H1 (cell line): ENCODE measurements at regions not wholly inside any gene's neighbourhood (a gene's known extent, or its start where the extent isn't known, plus 50 kb on each side); places are given as distances from the start of the nearest gene placed in this dataset.
"Not testable (repeated sequence)": the region's sequence is repeated elsewhere in the genome, so short reads cannot be mapped to it uniquely, and the experiment has no call there.

Experiments used
- CTCF ChIA-PET: fragments of 300-600 bp; sonication (Branson Sonifier 250); formaldehyde crosslinking; loops from one replicate; lab custom pipeline; 2021; ENCODE audit not compliant: partially characterized antibody; lab: Charles Lee
- POLR2A ChIA-PET: fragments of 300-600 bp; sonication (Branson Sonifier 250); formaldehyde crosslinking; loops from one replicate; lab custom pipeline; 2021; ENCODE audit warnings: inconsistent platforms; ENCODE audit not compliant: partially characterized antibody; lab: Charles Lee
- DNase-seq, 2 experiments: peaks; one replicate each; pipeline versions ENCODE4 v3.0.0 to v3.0.0-alpha.2; 2010 to 2022; ENCODE audit warnings: low spot score in 2 of 2, low read depth in 1 of 2, mixed read lengths in 1 of 2
- FAIRE-seq: peaks from 2 replicates; lab custom pipeline; 2011; peaks lifted over from hg19 to GRCh38; lab: Jason Lieb, UNC
- H2AFZ ChIP-seq: 2 replicates; pipeline ENCODE4 v1.8.1; 2012; ENCODE audit warnings: low read length, inconsistent platforms
- H2AK5ac ChIP-seq: 2 replicates; pipeline ENCODE4 v1.6.1; 2013; ENCODE audit warnings: low read depth, low read length
- H2BK120ac ChIP-seq: replicated peaks from 2 replicates; pipeline ENCODE3; 2013; ENCODE audit warnings: low read depth, low read length, inconsistent platforms
- H2BK12ac ChIP-seq: 2 replicates; pipeline ENCODE4 v1.6.1; 2013; ENCODE audit warnings: low read depth, low read length
- H2BK15ac ChIP-seq: 2 replicates; pipeline ENCODE4 v1.6.1; 2013; ENCODE audit warnings: low read length
- H2BK20ac ChIP-seq: 2 replicates; pipeline ENCODE4 v1.6.1; 2013; ENCODE audit warnings: low read length
- H2BK5ac ChIP-seq: 2 replicates; pipeline ENCODE4 v1.6.1; 2013; ENCODE audit warnings: low read depth, low read length
- H3K14ac ChIP-seq: 2 replicates; pipeline ENCODE4 v1.6.1; 2013; ENCODE audit warnings: inconsistent platforms; ENCODE audit not compliant: insufficient read length
- H3K18ac ChIP-seq: 2 replicates; pipeline ENCODE4 v1.6.1; 2013; ENCODE audit warnings: low read length; ENCODE audit errors: extremely low read depth
- H3K23ac ChIP-seq: 2 replicates; pipeline ENCODE4 v1.6.1; 2013; ENCODE audit warnings: inconsistent platforms; ENCODE audit not compliant: insufficient read length
- H3K23me2 ChIP-seq: 2 replicates; pipeline ENCODE4 v1.6.1; 2013; ENCODE audit warnings: low read depth, low read length
- H3K27ac ChIP-seq: 2 replicates; pipeline ENCODE4 v1.6.1; 2011; ENCODE audit warnings: low read depth, low read length, inconsistent platforms
- H3K27me3 ChIP-seq, 4 experiments: replicated peaks in 1 of 4; 1 replicate in 1 of 4; 2 replicates in 3 of 4; pipeline versions ENCODE4 v1.6.1 to v1.8.1; 2011 to 2013; ENCODE audit warnings: low read length in 3 of 4, mild to moderate bottlenecking in 3 of 4, inconsistent platforms in 2 of 4, mixed read lengths in 2 of 4, moderate library complexity in 1 of 4; ENCODE audit not compliant: control insufficient read depth in 3 of 4, insufficient read depth in 3 of 4; ENCODE audit errors: extremely low read depth in 1 of 4
- H3K36me3 ChIP-seq, 4 experiments: 2 replicates each; pipeline versions ENCODE4 v1.6.1 to v1.8.1; 2011 to 2013; ENCODE audit warnings: mild to moderate bottlenecking in 4 of 4, low read length in 3 of 4, moderate library complexity in 2 of 4, control low read depth in 1 of 4, inconsistent platforms in 1 of 4; ENCODE audit not compliant: insufficient read depth in 4 of 4, control insufficient read depth in 2 of 4
- H3K4ac ChIP-seq: replicated peaks from 2 replicates; pipeline ENCODE3; 2013; ENCODE audit warnings: low read length, low read depth, mixed read lengths, inconsistent platforms; ENCODE audit not compliant: insufficient read length
- H3K4me1 ChIP-seq, 4 experiments: replicated peaks in 1 of 4; 1 replicate in 1 of 4; 2 replicates in 3 of 4; pipeline versions ENCODE4 v1.6.1 to v1.8.1; 2011 to 2013; ENCODE audit warnings: low read length in 3 of 4, inconsistent platforms in 2 of 4, mixed read lengths in 1 of 4; ENCODE audit not compliant: insufficient read depth in 4 of 4, control insufficient read depth in 3 of 4
- H3K4me2 ChIP-seq, 2 experiments: 2 replicates each; pipeline versions ENCODE4 v1.6.1 to v1.8.1; 2011 to 2013; ENCODE audit warnings: low read depth in 2 of 2, low read length in 2 of 2, control low read depth in 1 of 2, inconsistent platforms in 1 of 2, mild to moderate bottlenecking in 1 of 2; ENCODE audit not compliant: insufficient read depth in 1 of 2
- H3K4me3 ChIP-seq, 4 experiments: fragments of 200-600, 300-600 bp in 1 of 4; sonication (generic), shearing (Covaris generic), sonication (Bioruptor Twin) in 1 of 4; 2 replicates each; pipeline versions ENCODE4 v1.5.1 to v1.8.1; 2011 to 2016; ENCODE audit warnings: low read length in 4 of 4, low read depth in 3 of 4, control low read depth in 2 of 4, inconsistent platforms in 2 of 4, mild to moderate bottlenecking in 2 of 4, mixed read lengths in 1 of 4, moderate library complexity in 1 of 4; ENCODE audit not compliant: insufficient read depth in 2 of 4; ENCODE audit errors: extremely low read depth in 1 of 4
- H3K56ac ChIP-seq: replicated peaks from 2 replicates; pipeline ENCODE3; 2013; ENCODE audit warnings: low read depth, mild to moderate bottlenecking, mixed read lengths, low read length, inconsistent platforms; ENCODE audit not compliant: insufficient read length
- H3K79me1 ChIP-seq: 2 replicates; pipeline ENCODE4 v1.6.1; 2013; ENCODE audit warnings: low read depth, low read length, control low read depth
- H3K79me2 ChIP-seq, 2 experiments: 2 replicates each; pipeline versions ENCODE4 v1.6.1 to v1.8.1; 2012 to 2013; ENCODE audit warnings: low read length in 2 of 2, mild to moderate bottlenecking in 2 of 2, inconsistent platforms in 1 of 2; ENCODE audit not compliant: insufficient read depth in 2 of 2, control insufficient read depth in 1 of 2
- H3K9ac ChIP-seq, 4 experiments: replicated peaks in 1 of 4; 1 replicate in 1 of 4; 2 replicates in 3 of 4; pipeline versions ENCODE4 v1.6.1 to v1.8.1; 2011 to 2013; ENCODE audit warnings: low read depth in 3 of 4, low read length in 3 of 4, control low read depth in 2 of 4, mild to moderate bottlenecking in 2 of 4, moderate library complexity in 2 of 4, inconsistent platforms in 1 of 4; ENCODE audit errors: extremely low read depth in 1 of 4
- H3K9me3 ChIP-seq, 2 experiments: 2 replicates each; pipeline versions ENCODE4 v1.6.1 to v1.8.1; 2012 to 2013; ENCODE audit warnings: mild to moderate bottlenecking in 2 of 2, moderate library complexity in 2 of 2, control low read depth in 1 of 2, inconsistent platforms in 1 of 2, low read depth in 1 of 2, low read length in 1 of 2, mixed read lengths in 1 of 2; ENCODE audit not compliant: insufficient read depth in 2 of 2
- H4K20me1 ChIP-seq, 2 experiments: replicated peaks in 1 of 2; 2 replicates each; pipeline versions ENCODE3 to v1.8.1; 2011 to 2013; ENCODE audit warnings: inconsistent platforms in 2 of 2, low read length in 2 of 2, mild to moderate bottlenecking in 1 of 2; ENCODE audit not compliant: insufficient read depth in 2 of 2, control insufficient read depth in 1 of 2
- H4K5ac ChIP-seq: 2 replicates; pipeline ENCODE4 v1.6.1; 2013; ENCODE audit warnings: low read length, low read depth, mixed read lengths, inconsistent platforms; ENCODE audit not compliant: insufficient read length
- H4K8ac ChIP-seq: 2 replicates; pipeline ENCODE4 v1.8.0; 2013; ENCODE audit warnings: mild to moderate bottlenecking, moderate library complexity, low read length, inconsistent platforms; ENCODE audit not compliant: insufficient read depth; ENCODE audit errors: extremely low read depth
- H4K91ac ChIP-seq: replicated peaks from 2 replicates; pipeline ENCODE3; 2013; ENCODE audit warnings: low read length, mixed read lengths, inconsistent platforms; ENCODE audit not compliant: insufficient read length
- CTCF ChIP-seq, 3 experiments: IDR thresholded peaks; 1 replicate in 2 of 3; 2 replicates in 1 of 3; pipeline versions ENCODE4 v1.5.1 to v1.6.1; 2011; ENCODE audit warnings: low read length in 3 of 3, mild to moderate bottlenecking in 3 of 3, inconsistent platforms in 2 of 3, low read depth in 1 of 3, moderate library complexity in 1 of 3; ENCODE audit not compliant: insufficient read depth in 1 of 3; ENCODE audit errors: control extremely low read depth in 1 of 3
- RAD21 ChIP-seq, 2 experiments: IDR thresholded peaks in 1 of 2; conservative IDR thresholded peaks in 1 of 2; 2 replicates each; pipeline ENCODE4 v1.6.1; 2011; ENCODE audit warnings: low read depth in 2 of 2, low read length in 2 of 2, improper control_type of control experiment in 1 of 2, inconsistent platforms in 1 of 2, mild to moderate bottlenecking in 1 of 2, moderate library complexity in 1 of 2
- TBP ChIP-seq: IDR thresholded peaks from 2 replicates; pipeline ENCODE4 v1.6.1; 2011; ENCODE audit warnings: low read depth, low read length, improper control_type of control experiment
- WGBS, 2 experiments: shearing (Covaris generic) in 1 of 2; methylation state at CpG; one replicate each; pipeline versions ENCODE4 v1.1.6 to v1.1.7; 2013 to 2015; ENCODE audit warnings: low lambda C conversion rate in 2 of 2, mixed read lengths in 2 of 2, inconsistent platforms in 1 of 2, low coverage in 1 of 2, missing lambda C conversion rate in 1 of 2; ENCODE audit not compliant: insufficient replicate concordance in 2 of 2, insufficient coverage in 1 of 2, insufficient read length in 1 of 2; ENCODE audit errors: extremely low coverage in 1 of 2, missing lambda C conversion rate in 1 of 2; 5-methylcytosine and 5-hydroxymethylcytosine counted together

- TF ChIP-seq RAD21 (IDR thresholded peaks at IDR 0.05 in 1 of 2, conservative IDR thresholded peaks at IDR 0.05 in 1 of 2; ENCODE audit: low read depth in 2 of 2, low read length in 2 of 2) = peak; percentile 88
- TF ChIP-seq TBP = peak; percentile 96
- peak; percentile 78 to 84 (median 78) for TF ChIP-seq CTCF (IDR thresholded peaks at IDR 0.05; ENCODE audit: control extremely low read depth in 1 of 3, insufficient read depth in 1 of 3, low read depth in 1 of 3, low read length in 3 of 3)
- TF ChIP-seq, all 59 proteins: peak for 3; not testable (repeated sequence) for 56
- H3K79me1 ChIP-seq, FAIRE-seq, H3K27me3 ChIP-seq, H3K79me2 ChIP-seq, H2BK15ac ChIP-seq, H4K91ac ChIP-seq, H2BK5ac ChIP-seq, H2BK20ac ChIP-seq, H4K20me1 ChIP-seq, H3K14ac ChIP-seq, H4K8ac ChIP-seq, H3K23me2 ChIP-seq, H3K4me3 ChIP-seq, H3K23ac ChIP-seq, H3K18ac ChIP-seq, H2AK5ac ChIP-seq, H3K27ac ChIP-seq, H2BK120ac ChIP-seq, POLR2A ChIA-PET, H2AFZ ChIP-seq, H3K4me1 ChIP-seq, H3K36me3 ChIP-seq, H3K9ac ChIP-seq, H3K56ac ChIP-seq, H4K5ac ChIP-seq, H2BK12ac ChIP-seq, H3K4ac ChIP-seq, H3K9me3 ChIP-seq: not testable (repeated sequence)
- peak overlapping the region in 1 of 2 experiments; percentile 54; a peak in 2 of 4 replicates for H3K4me2 ChIP-seq
- CTCF ChIA-PET = interaction anchor here (1.1 kb wide), 1 partner anchor 30 kb away, joined by 3 read pairs; no protein-coding TSS in a partner anchor
- 40% methylated on average over 34 of the region's 40 CpGs; no CpG with 5 or more reads in 1 of the 2 experiments for WGBS, 2 experiments
- DNase-seq = peak; percentile 65 to 91
These were observed 559.8 kb downstream of the SPATA31A6 start for GRCh38 chr9:42743030-42743814.
